VCaP (cell line): ENCODE measurements at regions not wholly inside any gene's neighbourhood (a gene's known extent, or its start where the extent isn't known, plus 50 kb on each side); places are given as distances from the start of the nearest gene placed in this dataset.

ENCODE experiments used
- H3K27ac ChIP-seq: fragments of 450-650 bp; 2 replicates; pipeline ENCODE4 v1.5.1; 2017
- TF ChIP-seq, protein P1 (sequence below): fragments of 450-650 bp; conservative IDR thresholded peaks from 2 replicates; pipeline ENCODE4 v1.5.1; 2017; ENCODE audit warnings: mild to moderate bottlenecking, moderate library complexity

DNA sequence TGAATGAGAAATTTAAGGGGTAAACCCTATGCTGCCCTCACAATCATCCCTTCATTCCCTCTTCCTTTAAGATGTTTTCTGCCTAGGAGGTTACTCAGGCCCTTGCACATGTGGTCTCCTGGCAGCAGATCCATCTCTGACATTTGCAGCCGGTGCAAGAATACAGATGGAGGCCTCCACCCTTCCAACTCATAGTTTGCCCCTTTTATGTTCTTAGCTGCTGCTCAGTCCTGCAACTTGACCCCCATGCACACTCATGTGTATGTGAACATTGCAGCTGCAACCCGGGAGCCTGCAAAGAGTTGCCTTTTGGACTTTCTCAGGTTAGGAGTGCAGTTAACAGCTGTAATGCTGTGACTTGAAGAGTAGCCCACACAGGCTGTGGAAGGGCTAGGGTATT, 131.9 kb upstream of the SGK1 start:
- no peak overlapping the region for H3K27ac ChIP-seq
- TF ChIP-seq, protein P1, sequence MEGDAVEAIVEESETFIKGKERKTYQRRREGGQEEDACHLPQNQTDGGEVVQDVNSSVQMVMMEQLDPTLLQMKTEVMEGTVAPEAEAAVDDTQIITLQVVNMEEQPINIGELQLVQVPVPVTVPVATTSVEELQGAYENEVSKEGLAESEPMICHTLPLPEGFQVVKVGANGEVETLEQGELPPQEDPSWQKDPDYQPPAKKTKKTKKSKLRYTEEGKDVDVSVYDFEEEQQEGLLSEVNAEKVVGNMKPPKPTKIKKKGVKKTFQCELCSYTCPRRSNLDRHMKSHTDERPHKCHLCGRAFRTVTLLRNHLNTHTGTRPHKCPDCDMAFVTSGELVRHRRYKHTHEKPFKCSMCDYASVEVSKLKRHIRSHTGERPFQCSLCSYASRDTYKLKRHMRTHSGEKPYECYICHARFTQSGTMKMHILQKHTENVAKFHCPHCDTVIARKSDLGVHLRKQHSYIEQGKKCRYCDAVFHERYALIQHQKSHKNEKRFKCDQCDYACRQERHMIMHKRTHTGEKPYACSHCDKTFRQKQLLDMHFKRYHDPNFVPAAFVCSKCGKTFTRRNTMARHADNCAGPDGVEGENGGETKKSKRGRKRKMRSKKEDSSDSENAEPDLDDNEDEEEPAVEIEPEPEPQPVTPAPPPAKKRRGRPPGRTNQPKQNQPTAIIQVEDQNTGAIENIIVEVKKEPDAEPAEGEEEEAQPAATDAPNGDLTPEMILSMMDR: no peak

DNA sequence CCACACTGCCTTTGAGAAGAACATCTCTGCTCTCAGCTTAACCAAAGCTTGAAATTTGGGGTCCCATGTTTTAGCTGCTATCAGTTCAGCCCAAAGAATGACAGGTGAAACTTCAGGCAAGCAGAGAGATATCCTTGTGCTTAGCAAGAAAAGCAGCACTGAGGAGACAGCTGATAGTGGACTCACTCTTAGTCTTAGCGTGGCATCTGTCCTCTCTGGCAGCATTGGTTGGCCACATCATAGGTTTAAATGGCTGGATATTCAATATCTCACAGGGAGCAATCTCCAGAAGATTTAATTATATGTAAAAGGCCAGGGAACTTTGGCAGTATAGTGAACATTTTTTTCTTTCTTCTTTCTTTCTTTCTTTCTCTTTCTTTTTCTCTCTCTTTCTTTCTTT, 131.1 kb upstream of the SGK1 start:
- no peak overlapping the region for H3K27ac ChIP-seq
- TF ChIP-seq, protein P1: no peak

DNA sequence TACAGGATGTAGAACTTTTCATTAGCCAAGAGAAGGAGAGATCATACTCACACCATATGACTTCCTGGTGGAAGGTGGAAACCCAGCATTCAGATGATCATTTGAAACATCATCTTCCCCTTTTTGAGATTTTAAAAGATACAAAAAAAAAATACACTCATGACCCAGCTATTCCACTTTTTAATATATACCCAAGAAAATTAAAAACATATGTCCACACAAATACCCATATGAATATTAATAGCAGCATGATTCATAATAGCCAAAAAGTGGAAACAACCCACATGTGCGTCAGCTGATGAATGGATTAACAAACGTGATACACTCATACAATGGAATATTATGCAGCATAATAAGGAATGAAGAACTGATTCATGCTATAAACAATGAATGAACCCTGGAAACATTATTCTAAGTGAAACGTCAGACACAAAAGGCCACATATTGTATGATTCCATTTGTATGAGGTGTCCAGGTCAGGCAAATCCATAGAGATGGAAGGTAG, 130.0 kb upstream of the SGK1 start:
- no peak overlapping the region for H3K27ac ChIP-seq

DNA sequence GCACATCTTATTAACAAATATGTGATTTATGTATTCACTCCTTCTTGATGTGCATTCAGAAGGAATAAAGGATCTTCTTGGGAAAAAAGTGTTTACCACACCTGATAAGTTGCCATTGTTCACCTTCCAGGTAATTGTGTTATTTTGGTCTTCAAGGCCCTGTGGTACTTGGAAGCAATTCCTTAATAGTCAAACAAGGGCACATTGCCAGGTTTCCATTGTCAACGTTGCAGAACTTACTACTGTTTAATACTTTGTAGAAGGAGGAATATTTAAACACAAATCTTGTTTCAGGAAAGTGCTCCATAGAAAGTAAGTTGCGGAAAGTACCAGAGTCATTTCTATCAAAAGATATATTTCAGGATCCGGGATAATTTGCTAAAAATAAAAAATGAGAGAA, 129.5 kb upstream of the SGK1 start:
- no peak overlapping the region for H3K27ac ChIP-seq
- TF ChIP-seq, protein P1: no peak

More for the DNA sequence above, 130.0 kb upstream of the SGK1 start:
- TF ChIP-seq, protein P1: no peak

DNA sequence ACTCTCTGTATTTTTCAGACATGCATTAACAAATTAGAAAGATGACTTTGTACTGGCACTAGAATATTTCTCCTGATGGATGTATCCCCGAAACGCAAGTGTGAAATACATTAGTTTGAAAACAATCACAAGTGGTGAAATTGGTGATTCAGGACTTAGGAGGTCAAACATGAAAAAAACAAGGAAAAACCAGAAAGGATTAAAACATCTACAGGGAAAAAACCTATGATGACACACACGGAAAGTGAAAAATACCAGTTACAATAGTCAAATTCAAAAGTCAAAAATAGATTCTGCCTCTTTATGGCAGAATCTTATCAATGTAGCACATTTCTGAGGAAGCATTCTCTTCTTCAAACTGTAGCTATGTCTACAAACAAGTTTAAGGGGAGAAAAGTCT, 129.0 kb upstream of the SGK1 start:
- no peak overlapping the region for H3K27ac ChIP-seq
- TF ChIP-seq, protein P1: no peak

DNA sequence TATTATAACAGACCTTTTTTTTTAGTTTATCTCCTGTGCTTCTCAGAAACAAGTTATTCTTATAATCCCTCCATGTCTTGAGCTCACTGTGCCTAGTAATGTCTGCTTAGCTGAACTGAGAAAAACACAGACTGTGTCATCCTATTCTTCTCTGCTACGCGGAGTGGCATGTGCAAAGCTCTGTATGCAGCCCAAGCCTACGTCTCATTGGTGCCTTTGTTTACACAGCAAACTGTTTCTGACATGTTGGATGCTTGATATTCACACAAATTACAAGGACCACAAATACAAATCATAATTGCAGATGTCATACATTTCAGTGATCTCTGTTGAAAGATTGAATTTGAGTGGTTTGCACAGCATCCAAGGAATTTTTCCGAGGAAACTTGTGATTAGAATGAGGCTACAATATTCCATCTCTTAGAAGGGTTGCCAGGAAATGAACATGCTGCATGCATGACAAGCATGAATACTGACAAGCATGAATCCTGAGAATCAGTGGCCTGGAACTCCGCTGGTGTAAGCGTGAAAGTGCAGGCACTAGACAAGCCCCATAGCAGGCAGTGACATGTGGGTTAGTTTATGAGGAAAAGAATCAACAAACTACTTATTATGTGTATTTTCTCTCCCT, 128.4 kb upstream of the SGK1 start:
- no peak overlapping the region for H3K27ac ChIP-seq

DNA sequence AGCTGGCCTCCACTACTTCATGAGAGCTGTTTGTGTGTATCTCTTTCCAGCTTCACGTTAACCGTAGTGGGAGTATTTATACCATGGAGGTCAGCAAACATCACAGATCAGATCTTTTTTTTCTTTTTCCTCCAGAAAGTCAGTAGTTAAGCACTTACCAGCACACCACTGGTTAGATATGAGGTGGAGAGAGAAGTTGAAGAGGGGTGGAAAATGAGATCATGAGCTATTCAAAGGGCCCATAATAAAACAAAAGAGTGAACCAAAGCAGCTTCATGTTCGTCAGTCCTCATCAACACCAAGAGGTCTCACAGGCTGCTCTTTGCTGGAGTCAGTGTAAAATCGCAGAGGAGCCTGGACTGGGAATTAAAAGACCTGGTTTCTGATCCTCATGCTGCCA, 125.1 kb upstream of the SGK1 start:
- no peak overlapping the region for H3K27ac ChIP-seq
- TF ChIP-seq, protein P1: no peak

More for the DNA sequence above, 128.4 kb upstream of the SGK1 start:
- TF ChIP-seq, protein P1: peak; percentile 27; the same call in 1 of the 2 replicates
